Liver (tissue), 8 donors: ENCODE measurements at regions not wholly inside any gene's neighbourhood (a gene's known extent, or its start where the extent isn't known, plus 50 kb on each side); places are given as distances from the start of the nearest gene placed in this dataset.

ENCODE experiments used
- DNase-seq: peaks from one replicate; pipeline ENCODE4 v3.0.0-alpha.2; 2017; ENCODE audit warnings: low spot score
- H3K27ac ChIP-seq, 2 donors: one replicate each; pipeline ENCODE4 v1.7.0; 2013; ENCODE audit warnings: inconsistent platforms in 2 of 2, low read length in 2 of 2, control low read depth in 1 of 2, low read depth in 1 of 2, mild to moderate bottlenecking in 1 of 2
- H3K27me3 ChIP-seq, 4 donors: one replicate each; pipeline versions ENCODE4 v1.6.1 to v1.7.0; 2013; ENCODE audit warnings: low read length in 3 of 4, inconsistent platforms in 1 of 4, mild to moderate bottlenecking in 1 of 4, moderate library complexity in 1 of 4; ENCODE audit not compliant: control insufficient read depth in 4 of 4, insufficient read depth in 4 of 4
- H3K36me3 ChIP-seq, 4 donors: one replicate each; pipeline versions ENCODE4 v1.6.1 to v1.7.0; 2013; ENCODE audit warnings: low read length in 3 of 4, mild to moderate bottlenecking in 3 of 4, low read depth in 1 of 4, moderate library complexity in 1 of 4; ENCODE audit not compliant: control insufficient read depth in 4 of 4, insufficient read depth in 3 of 4
- H3K4me1 ChIP-seq, 4 donors: one replicate each; pipeline versions ENCODE4 v1.6.1 to v1.7.0; 2013; ENCODE audit warnings: low read length in 3 of 4, mild to moderate bottlenecking in 3 of 4, moderate library complexity in 1 of 4; ENCODE audit not compliant: control insufficient read depth in 4 of 4, insufficient read depth in 4 of 4
- H3K4me3 ChIP-seq, 3 donors: one replicate each; pipeline versions ENCODE4 v1.6.1 to v1.7.0; 2013; ENCODE audit warnings: low read length in 3 of 3, control low read depth in 1 of 3, low read depth in 1 of 3, mild to moderate bottlenecking in 1 of 3
- H3K9ac ChIP-seq, 2 donors: one replicate each; pipeline ENCODE4 v1.7.0; 2013; ENCODE audit warnings: low read length in 2 of 2, mild to moderate bottlenecking in 2 of 2, moderate library complexity in 2 of 2, control low read depth in 1 of 2, low read depth in 1 of 2
- H3K9me3 ChIP-seq, 4 donors: one replicate each; pipeline versions ENCODE4 v1.6.1 to v1.7.0; 2013; ENCODE audit warnings: low read length in 3 of 4; ENCODE audit not compliant: control insufficient read depth in 4 of 4
- EGR1 ChIP-seq, 2 donors: IDR thresholded peaks; 2 replicates each; pipeline ENCODE4 v1.6.1; 2016 to 2018; ENCODE audit warnings: antibody characterized with exemption in 2 of 2, low read depth in 2 of 2
- FOXA1 ChIP-seq: IDR thresholded peaks from 2 replicates; pipeline ENCODE4 v1.6.1; 2016; ENCODE audit warnings: antibody characterized with exemption
- FOXA2 ChIP-seq: IDR thresholded peaks from 2 replicates; pipeline ENCODE4 v1.6.1; 2016; ENCODE audit warnings: antibody characterized with exemption
- GABPA ChIP-seq, 2 donors: IDR thresholded peaks in 1 of 2; conservative IDR thresholded peaks in 1 of 2; 2 replicates each; pipeline ENCODE4 v1.6.1; 2016; ENCODE audit warnings: antibody characterized with exemption in 2 of 2, mild to moderate bottlenecking in 1 of 2, moderate library complexity in 1 of 2
- HNF4G ChIP-seq: IDR thresholded peaks from 2 replicates; pipeline ENCODE4 v1.6.1; 2016; ENCODE audit warnings: antibody characterized with exemption
- JUND ChIP-seq, 2 donors: IDR thresholded peaks; 2 replicates each; pipeline ENCODE4 v1.6.1; 2016; ENCODE audit warnings: antibody characterized with exemption in 2 of 2
- NR2F2 ChIP-seq: IDR thresholded peaks from 2 replicates; pipeline ENCODE4 v1.6.1; 2016; ENCODE audit warnings: antibody characterized with exemption
- RAD21 ChIP-seq, 2 donors: IDR thresholded peaks; 2 replicates each; pipeline ENCODE4 v1.6.1; 2016; ENCODE audit warnings: antibody characterized with exemption in 2 of 2, mild to moderate bottlenecking in 2 of 2
- RXRA ChIP-seq, 2 donors: IDR thresholded peaks; 2 replicates each; pipeline ENCODE4 v1.6.1; 2017 to 2018; ENCODE audit warnings: antibody characterized with exemption in 2 of 2, mild to moderate bottlenecking in 1 of 2
- TAF1 ChIP-seq: conservative IDR thresholded peaks from 2 replicates; pipeline ENCODE4 v1.6.1; 2016; ENCODE audit warnings: antibody characterized with exemption, mild to moderate bottlenecking
- YY1 ChIP-seq: IDR thresholded peaks from 2 replicates; pipeline ENCODE4 v1.6.1; 2016; ENCODE audit warnings: antibody characterized with exemption, mild to moderate bottlenecking
- WGBS: extraction: QIAGEN DNeasy Blood & Tissue Kit; methylation state at CpG from one replicate; pipeline ENCODE4 v1.1.7; 2013; 5-methylcytosine and 5-hydroxymethylcytosine counted together
- TF ChIP-seq, protein P1 (sequence below): IDR thresholded peaks from 2 replicates; pipeline ENCODE4 v1.6.1; 2016; ENCODE audit warnings: antibody characterized with exemption
- TF ChIP-seq, protein P2 (sequence below): fragments of 150-350 bp; IDR thresholded peaks from 2 replicates; pipeline ENCODE4 v1.5.1; 2017; ENCODE audit warnings: improper control_type of control experiment, low read depth, low read length; ENCODE audit not compliant: missing input control
- TF ChIP-seq, protein P3 (sequence below): IDR thresholded peaks from 2 replicates; pipeline ENCODE4 v1.6.1; 2016; ENCODE audit warnings: antibody characterized with exemption
- TF ChIP-seq, protein P4 (sequence below): IDR thresholded peaks from 2 replicates; pipeline ENCODE4 v1.6.1; 2016; ENCODE audit warnings: antibody characterized with exemption
- donor health status: healthy.
- donor health status: healthy.
- donor health status: healthy.
- donor health status: healthy.
- donor health status: healthy.

DNA sequence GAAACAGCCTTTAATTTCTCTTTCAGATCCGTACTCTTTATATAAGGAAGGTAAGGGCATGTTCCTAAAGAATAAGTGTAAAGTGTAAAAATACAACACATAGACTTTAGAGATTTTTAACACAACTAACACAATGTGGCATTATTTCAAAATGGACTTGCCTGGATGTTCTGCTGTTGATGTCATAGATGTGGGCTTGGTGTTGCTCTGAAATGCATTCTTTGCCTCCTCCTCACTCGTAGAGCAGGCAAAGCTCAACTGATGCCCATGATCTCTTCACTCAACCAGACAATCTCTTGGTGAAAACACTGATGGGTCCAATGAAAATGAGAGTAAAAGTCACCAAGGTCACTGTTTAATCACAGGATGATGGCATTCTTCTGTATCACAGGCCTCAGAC lies 174.2 kb upstream of the TCERG1L start:
- WGBS, result 79% methylated on average over 2 of the region's 2 CpGs
- no peak overlapping the region for H3K27ac ChIP-seq
- no peaks in the 10 kb centered on the region for H3K9me3 ChIP-seq
- H3K4me1 ChIP-seq, result no peaks in the 10 kb centered on the region
- DNase-seq, result no peak
- H3K9ac ChIP-seq, result no peak overlapping the region
- no peak overlapping the region for H3K4me3 ChIP-seq
- H3K27me3 ChIP-seq, result no peaks in the 10 kb centered on the region
- TF ChIP-seq TAF1 (no peak), YY1 (no peak)
- TF ChIP-seq, protein P1, sequence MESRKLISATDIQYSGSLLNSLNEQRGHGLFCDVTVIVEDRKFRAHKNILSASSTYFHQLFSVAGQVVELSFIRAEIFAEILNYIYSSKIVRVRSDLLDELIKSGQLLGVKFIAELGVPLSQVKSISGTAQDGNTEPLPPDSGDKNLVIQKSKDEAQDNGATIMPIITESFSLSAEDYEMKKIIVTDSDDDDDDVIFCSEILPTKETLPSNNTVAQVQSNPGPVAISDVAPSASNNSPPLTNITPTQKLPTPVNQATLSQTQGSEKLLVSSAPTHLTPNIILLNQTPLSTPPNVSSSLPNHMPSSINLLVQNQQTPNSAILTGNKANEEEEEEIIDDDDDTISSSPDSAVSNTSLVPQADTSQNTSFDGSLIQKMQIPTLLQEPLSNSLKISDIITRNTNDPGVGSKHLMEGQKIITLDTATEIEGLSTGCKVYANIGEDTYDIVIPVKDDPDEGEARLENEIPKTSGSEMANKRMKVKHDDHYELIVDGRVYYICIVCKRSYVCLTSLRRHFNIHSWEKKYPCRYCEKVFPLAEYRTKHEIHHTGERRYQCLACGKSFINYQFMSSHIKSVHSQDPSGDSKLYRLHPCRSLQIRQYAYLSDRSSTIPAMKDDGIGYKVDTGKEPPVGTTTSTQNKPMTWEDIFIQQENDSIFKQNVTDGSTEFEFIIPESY, result no peak
- TF ChIP-seq, protein P2, sequence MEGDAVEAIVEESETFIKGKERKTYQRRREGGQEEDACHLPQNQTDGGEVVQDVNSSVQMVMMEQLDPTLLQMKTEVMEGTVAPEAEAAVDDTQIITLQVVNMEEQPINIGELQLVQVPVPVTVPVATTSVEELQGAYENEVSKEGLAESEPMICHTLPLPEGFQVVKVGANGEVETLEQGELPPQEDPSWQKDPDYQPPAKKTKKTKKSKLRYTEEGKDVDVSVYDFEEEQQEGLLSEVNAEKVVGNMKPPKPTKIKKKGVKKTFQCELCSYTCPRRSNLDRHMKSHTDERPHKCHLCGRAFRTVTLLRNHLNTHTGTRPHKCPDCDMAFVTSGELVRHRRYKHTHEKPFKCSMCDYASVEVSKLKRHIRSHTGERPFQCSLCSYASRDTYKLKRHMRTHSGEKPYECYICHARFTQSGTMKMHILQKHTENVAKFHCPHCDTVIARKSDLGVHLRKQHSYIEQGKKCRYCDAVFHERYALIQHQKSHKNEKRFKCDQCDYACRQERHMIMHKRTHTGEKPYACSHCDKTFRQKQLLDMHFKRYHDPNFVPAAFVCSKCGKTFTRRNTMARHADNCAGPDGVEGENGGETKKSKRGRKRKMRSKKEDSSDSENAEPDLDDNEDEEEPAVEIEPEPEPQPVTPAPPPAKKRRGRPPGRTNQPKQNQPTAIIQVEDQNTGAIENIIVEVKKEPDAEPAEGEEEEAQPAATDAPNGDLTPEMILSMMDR, result no peak
- H3K36me3 ChIP-seq, result no peaks in the 10 kb centered on the region

DNA sequence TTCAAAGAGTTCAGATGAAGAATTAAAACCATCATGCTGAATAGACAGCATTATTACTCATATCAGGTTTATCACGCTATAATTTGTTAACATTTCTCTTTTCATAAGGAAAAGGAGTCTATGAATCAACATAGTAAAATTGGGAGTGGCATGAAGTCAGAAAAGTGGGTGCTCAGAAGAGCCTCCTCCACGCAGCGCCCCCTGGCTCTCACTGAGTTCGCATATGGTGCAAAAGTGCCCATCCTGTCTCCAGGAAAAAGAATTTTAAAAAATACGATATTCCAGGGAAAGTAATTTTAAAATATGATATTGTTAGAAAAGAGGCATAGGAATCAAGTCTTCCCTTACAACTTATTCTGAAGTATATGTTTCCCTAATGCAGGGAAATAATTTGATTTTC lies 176.3 kb upstream of the TCERG1L start:
- no peaks in the 10 kb centered on the region for H3K4me1 ChIP-seq
- WGBS, result 84% methylated on average over 5 of the region's 5 CpGs

DNA sequence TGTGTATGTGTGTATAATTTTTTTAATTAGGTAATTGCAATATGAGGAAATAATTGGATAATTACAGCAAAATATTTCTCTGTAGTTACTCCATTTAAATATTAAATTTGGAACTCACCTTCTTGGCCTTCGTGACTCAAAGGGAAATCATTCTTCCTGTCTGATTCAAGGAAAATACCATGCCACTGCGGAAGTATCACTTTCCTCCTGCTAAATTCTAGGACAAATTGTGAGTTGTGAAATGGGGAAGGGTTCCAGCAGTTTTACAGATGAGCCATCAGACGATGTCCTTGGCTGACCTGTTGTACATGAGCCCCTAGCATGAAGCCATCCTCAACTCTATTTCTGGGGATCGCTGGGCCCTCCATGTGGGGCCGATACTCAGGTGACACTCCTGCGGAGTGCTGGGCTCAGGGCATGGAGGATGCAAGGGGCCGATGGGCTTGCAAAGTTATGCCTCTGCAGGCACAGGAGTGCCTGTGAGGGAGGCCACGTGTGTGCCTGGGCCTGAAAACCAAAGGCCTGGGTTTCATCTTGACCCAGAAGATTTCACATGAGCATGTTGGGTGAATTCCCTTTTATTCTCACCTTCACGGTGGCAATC lies 179.6 kb upstream of the TCERG1L start:
- Histone ChIP-seq H3K36me3 (no peaks in the 10 kb centered on the region), H3K4me1 (no peaks in the 10 kb centered on the region), H3K27me3 (no peaks in the 10 kb centered on the region), H3K27ac (no peak overlapping the region), H3K9me3 (no peaks in the 10 kb centered on the region), H3K4me3 (no peak overlapping the region), H3K9ac (no peak overlapping the region)
- TF ChIP-seq RXRA (IDR thresholded peaks at IDR 0.05), result no peak
- TF ChIP-seq, protein P3, sequence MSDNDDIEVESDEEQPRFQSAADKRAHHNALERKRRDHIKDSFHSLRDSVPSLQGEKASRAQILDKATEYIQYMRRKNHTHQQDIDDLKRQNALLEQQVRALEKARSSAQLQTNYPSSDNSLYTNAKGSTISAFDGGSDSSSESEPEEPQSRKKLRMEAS, result no peak
- TF ChIP-seq RAD21 (IDR thresholded peaks at IDR 0.05), result no peak
- TF ChIP-seq, protein P4, sequence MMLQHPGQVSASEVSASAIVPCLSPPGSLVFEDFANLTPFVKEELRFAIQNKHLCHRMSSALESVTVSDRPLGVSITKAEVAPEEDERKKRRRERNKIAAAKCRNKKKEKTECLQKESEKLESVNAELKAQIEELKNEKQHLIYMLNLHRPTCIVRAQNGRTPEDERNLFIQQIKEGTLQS, result no peak
- no peak for TF ChIP-seq NR2F2
- TF ChIP-seq, protein P2, result no peak
- TF ChIP-seq HNF4G, result no peak
- DNase-seq, result no peak
- 82% methylated on average over 9 of the region's 9 CpGs for WGBS

More for the DNA sequence above, 176.3 kb upstream of the TCERG1L start:
- Histone ChIP-seq H3K9me3 (no peaks in the 10 kb centered on the region), H3K36me3 (no peaks in the 10 kb centered on the region), H3K4me3 (no peak overlapping the region), H3K27ac (no peak overlapping the region), H3K27me3 (no peaks in the 10 kb centered on the region), H3K9ac (no peak overlapping the region)
- no peak for TF ChIP-seq EGR1 (IDR thresholded peaks at IDR 0.05; ENCODE audit: low read depth in 2 of 2)
- TF ChIP-seq FOXA1, result no peak
- no peak for TF ChIP-seq JUND (IDR thresholded peaks at IDR 0.05)
- TF ChIP-seq TAF1, result no peak
- TF ChIP-seq RXRA (IDR thresholded peaks at IDR 0.05), result no peak
- no peak for TF ChIP-seq RAD21 (IDR thresholded peaks at IDR 0.05)
- TF ChIP-seq GABPA (IDR thresholded peaks at IDR 0.05 in 1 of 2, conservative IDR thresholded peaks at IDR 0.05 in 1 of 2), result no peak
- TF ChIP-seq NR2F2, result no peak
- no peak for TF ChIP-seq FOXA2
- TF ChIP-seq, protein P3, result no peak
- no peak for DNase-seq
